K562 (cell line): ENCODE measurements at regions not wholly inside any gene's neighbourhood (a gene's known extent, or its start where the extent isn't known, plus 50 kb on each side); places are given as distances from the start of the nearest gene placed in this dataset.

ENCODE experiments used
- ATAC-seq: fragments of 200-7000 bp; cut with Tn5 transposase; 3 replicates; pipeline ENCODE4 v1.9.1; 2020; ENCODE audit warnings: moderate library complexity
- BruUV-seq: library from RNA; stranded (reverse); fragments of 400-500 nt; replicated peaks from 2 replicates; lab custom pipeline; 2021; lab: Mats Ljungman, UMichigan
- CTCF ChIA-PET: fragments of 300-600 bp; formaldehyde crosslinking; extraction: SDS; loops from one replicate; lab custom pipeline; 2021; ENCODE audit warnings: low intra/inter-chr PET ratio; lab: Yijun Ruan, JAX
- POLR2A ChIA-PET: fragments of 300-600, 350-650 bp; sonication (Branson Sonifier 250); formaldehyde crosslinking; extraction: SDS; loops from one replicate; lab custom pipeline; 2021; ENCODE audit warnings: antibody characterized with exemption, inconsistent platforms; lab: Yijun Ruan, JAX
- DNase-seq, 4 experiments: peaks; one replicate each; pipeline versions ENCODE4 v3.0.0 to v3.0.0-alpha.2; 2011 to 2018; ENCODE audit warnings: low spot score in 3 of 4, mixed read lengths in 3 of 4; ENCODE audit errors: extremely low read depth in 1 of 4
- FAIRE-seq: peaks from 2 replicates; lab custom pipeline; 2011; peaks lifted over from hg19 to GRCh38; lab: Jason Lieb, UNC
- H2AFZ ChIP-seq: 2 replicates; pipeline ENCODE4 v1.6.0; 2011; ENCODE audit warnings: low read depth, low read length, control low read depth, inconsistent platforms
- H3K27ac ChIP-seq: fragments of 200-600 bp; 3 replicates; pipeline ENCODE4 v1.8.0; 2011; ENCODE audit warnings: low read depth, mild to moderate bottlenecking, control low read depth, inconsistent platforms, low read length, moderate library complexity, mixed read lengths; ENCODE audit errors: extremely low read depth
- H3K27me3 ChIP-seq, 2 experiments: fragments of 300-600 bp in 1 of 2; 2 replicates in 1 of 2; 3 replicates in 1 of 2; pipeline versions ENCODE4 v1.6.0 to v1.8.0; 2011; ENCODE audit warnings: inconsistent platforms in 2 of 2, low read length in 2 of 2, mild to moderate bottlenecking in 1 of 2, mixed read lengths in 1 of 2, moderate library complexity in 1 of 2; ENCODE audit not compliant: control insufficient read depth in 2 of 2, insufficient read depth in 2 of 2
- H3K36me3 ChIP-seq: fragments of 300-600 bp; 3 replicates; pipeline ENCODE4 v1.8.0; 2011; ENCODE audit warnings: mild to moderate bottlenecking, low read length, inconsistent platforms; ENCODE audit not compliant: control insufficient read depth, insufficient read depth
- H3K4me1 ChIP-seq, 2 experiments: fragments of 200-600 bp in 1 of 2; replicated peaks in 1 of 2; 2 replicates in 1 of 2; 3 replicates in 1 of 2; pipeline versions ENCODE4 v1.5.1 to v1.8.0; 2011; ENCODE audit warnings: inconsistent platforms in 2 of 2, low read length in 2 of 2, mild to moderate bottlenecking in 1 of 2, mixed read lengths in 1 of 2, moderate library complexity in 1 of 2; ENCODE audit not compliant: control insufficient read depth in 2 of 2, insufficient read depth in 2 of 2
- H3K4me2 ChIP-seq: 2 replicates; pipeline ENCODE4 v1.6.1; 2011; ENCODE audit warnings: low read length, control low read depth, inconsistent platforms, mixed read lengths; ENCODE audit not compliant: insufficient read depth
- H3K4me3 ChIP-seq: fragments of 200-600 bp; sonication (generic), shearing (Covaris generic); 2 replicates; pipeline ENCODE4 v1.5.1; 2016; ENCODE audit warnings: control low read depth, inconsistent platforms
- H3K79me2 ChIP-seq: fragments of 200-600 bp; 3 replicates; pipeline ENCODE4 v1.8.0; 2011; ENCODE audit warnings: low read length, inconsistent platforms; ENCODE audit not compliant: control insufficient read depth, insufficient read depth
- H3K9ac ChIP-seq, 2 experiments: 2 replicates each; pipeline versions ENCODE4 v1.6.0 to v1.6.1; 2011; ENCODE audit warnings: low read depth in 2 of 2, low read length in 2 of 2, control low read depth in 1 of 2, inconsistent platforms in 1 of 2, mild to moderate bottlenecking in 1 of 2, mixed read lengths in 1 of 2; ENCODE audit not compliant: insufficient read depth in 1 of 2
- H3K9me1 ChIP-seq: one replicate; pipeline ENCODE4 v1.6.0; 2011; ENCODE audit warnings: inconsistent platforms, mild to moderate bottlenecking, low read length, moderate library complexity; ENCODE audit not compliant: control insufficient read depth, insufficient read depth
- H3K9me3 ChIP-seq: replicated peaks from 2 replicates; pipeline ENCODE4 v1.5.1; 2011; ENCODE audit warnings: low read depth, low read length, inconsistent platforms; ENCODE audit not compliant: control insufficient read depth, insufficient read depth
- H4K20me1 ChIP-seq: replicated peaks from 2 replicates; pipeline ENCODE4 v1.6.1; 2011; ENCODE audit warnings: low read length, inconsistent platforms, mixed read lengths; ENCODE audit not compliant: control insufficient read depth, insufficient read depth
- ARID2 ChIP-seq: fragments of 450-650 bp; IDR thresholded peaks from 2 replicates; pipeline ENCODE4 v1.6.1; 2017; ENCODE audit warnings: antibody characterized with exemption, mild to moderate bottlenecking
- PRPF4 ChIP-seq: fragments of 200-400 bp; formaldehyde crosslinking; IDR thresholded peaks from one replicate; pipeline ENCODE4 v1.6.1; 2017; ENCODE audit warnings: low read length, low read depth, mild to moderate bottlenecking; ENCODE audit not compliant: insufficient read depth, poor library complexity, severe bottlenecking
- SP2 ChIP-seq: IDR thresholded peaks from 2 replicates; pipeline ENCODE4 v1.6.1; 2011; ENCODE audit warnings: mild to moderate bottlenecking, low read depth, low read length, moderate library complexity; ENCODE audit not compliant: poor library complexity, severe bottlenecking; ENCODE audit errors: extremely low read depth
- WGBS: fragments of 100-300 bp; shearing (Covaris generic); methylation state at CpG from one replicate; pipeline ENCODE4 v1.1.6; 2016; ENCODE audit warnings: low coverage, mixed read lengths; ENCODE audit not compliant: insufficient coverage; ENCODE audit errors: missing lambda C conversion rate; 5-methylcytosine and 5-hydroxymethylcytosine counted together
- in situ Hi-C: fragments of 300-500 bp; cut with MboI; formaldehyde crosslinking; loops from 4 replicates; pipeline ENCODE4 v1.15.0; 2018; ENCODE audit warnings: inconsistent platforms, mixed read lengths
- intact Hi-C: fragments of 100-400 bp; cut with micrococcal nuclease; formaldehyde crosslinking; loops from 2 replicates; pipeline ENCODE4 v1.14.2; 2022

DNA sequence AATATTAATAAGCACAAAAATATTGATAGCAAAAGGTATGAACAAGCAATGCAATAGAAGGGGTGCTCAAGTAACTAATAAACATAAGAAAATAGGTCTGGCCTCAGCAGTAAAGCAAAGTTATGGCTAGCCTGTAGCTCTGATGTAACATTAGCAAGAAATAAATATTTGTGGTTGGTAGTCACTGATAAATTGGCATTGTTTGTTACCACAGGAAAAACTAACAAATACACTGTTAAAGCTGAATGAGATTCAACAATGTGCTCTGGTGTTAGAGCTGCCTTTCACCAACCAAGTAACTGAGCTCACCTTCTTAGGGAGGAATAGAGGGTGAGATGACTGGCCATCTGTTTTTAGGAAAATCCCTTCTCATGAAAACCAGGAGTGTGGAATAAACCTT, 71.4 kb downstream of the AREG start:
- DNase-seq (no peak), ATAC-seq (no peak), FAIRE-seq (no peak)
- H3K27ac ChIP-seq, result no peak overlapping the region
- intact Hi-C loops, result no loop called here
- in situ Hi-C loops, result no loop called here
- no TSS peak for BruUV-seq
- no peak overlapping the region for H2AFZ ChIP-seq
- H4K20me1 ChIP-seq, result no peaks in the 10 kb centered on the region
- H3K9me3 ChIP-seq, result no peaks in the 10 kb centered on the region
- no peaks in the 10 kb centered on the region for H3K36me3 ChIP-seq
- no peaks in the 10 kb centered on the region for H3K79me2 ChIP-seq
- no peak overlapping the region for H3K4me3 ChIP-seq
- H3K4me1 ChIP-seq, result no peaks in the 10 kb centered on the region
- POLR2A ChIA-PET, result interaction anchor here (0.7 to 1.3 kb wide), 2 partner anchors 9 to 68 kb away, joined by 3 read pairs; no protein-coding TSS in a partner anchor
- no peaks in the 10 kb centered on the region for H3K27me3 ChIP-seq
- H3K4me2 ChIP-seq, result no peak overlapping the region
- CTCF ChIA-PET, result no interaction called here
- no peak overlapping the region for H3K9ac ChIP-seq
- no peak for TF ChIP-seq PRPF4
- TF ChIP-seq SP2, result no peak
- no peaks in the 10 kb centered on the region for H3K9me1 ChIP-seq

DNA sequence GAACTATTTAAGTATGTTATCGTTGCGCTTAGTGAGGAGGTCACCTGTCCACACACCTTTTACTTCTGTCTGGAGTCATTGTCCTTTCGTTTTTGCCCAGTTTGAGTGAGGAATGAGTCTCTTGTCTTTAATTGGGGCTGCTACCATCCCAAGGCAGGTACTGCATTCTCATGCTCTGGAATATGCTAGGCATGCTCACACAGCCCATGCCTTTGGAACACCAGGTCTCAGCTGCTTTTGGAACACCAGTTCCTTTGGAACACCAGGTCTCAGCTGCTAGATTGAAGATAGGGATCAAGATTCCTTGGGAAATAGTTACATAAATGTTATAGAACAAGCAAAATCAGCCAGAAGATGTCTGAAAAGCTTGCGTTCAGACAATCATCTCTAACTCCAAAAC, 73.1 kb downstream of the AREG start:
- H3K4me3 ChIP-seq, result no peak overlapping the region
- DNase-seq (no peak), FAIRE-seq (no peak), ATAC-seq (no peak)
- H3K9me1 ChIP-seq, result no peaks in the 10 kb centered on the region
- 70% methylated on average over 4 of the region's 4 CpGs for WGBS
- H2AFZ ChIP-seq, result no peak overlapping the region
- no TSS peak for BruUV-seq
- no peaks in the 10 kb centered on the region for H3K4me1 ChIP-seq
- H3K27me3 ChIP-seq, result no peaks in the 10 kb centered on the region
- no peaks in the 10 kb centered on the region for H4K20me1 ChIP-seq
- no peak overlapping the region for H3K27ac ChIP-seq
- no peaks in the 10 kb centered on the region for H3K9me3 ChIP-seq
- no peak overlapping the region for H3K9ac ChIP-seq
- in situ Hi-C loops, result no loop called here
- CTCF ChIA-PET, result no interaction called here
- TF ChIP-seq ARID2, result no peak
- TF ChIP-seq, all 486 proteins: peak for 0
- intact Hi-C loops, result no loop called here
- Histone ChIP-seq H3K4me2 (no peak overlapping the region), H3K79me2 (no peaks in the 10 kb centered on the region), H3K36me3 (no peaks in the 10 kb centered on the region)
- POLR2A ChIA-PET, result no interaction called here
